ENCODE measurements at regions not wholly inside any gene's neighbourhood (a gene's known extent, or its start where the extent isn't known, plus 50 kb on each side); places are given as distances from the start of the nearest gene placed in this dataset.

DNA sequence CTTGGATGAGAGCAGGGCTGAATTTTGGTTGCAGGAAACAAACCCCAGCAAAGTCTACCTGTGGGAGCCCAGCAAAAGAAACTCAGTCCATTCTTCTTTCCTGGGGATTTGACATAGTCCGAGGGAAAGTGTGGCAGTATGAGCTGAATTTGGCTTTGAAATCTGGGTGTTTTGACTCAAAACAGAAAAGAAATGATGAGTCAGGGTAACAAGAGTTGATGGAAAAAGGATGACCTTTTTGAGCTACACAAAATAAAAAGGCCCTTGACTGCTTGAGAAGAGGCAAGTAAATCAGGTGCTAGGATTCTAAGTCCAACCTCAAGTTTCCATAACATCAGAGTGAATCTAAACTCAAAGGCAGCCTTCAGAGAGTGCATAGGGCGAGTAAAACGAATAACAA, 163.3 kb upstream of the BMP2 start:
- no peak overlapping the region for H3K4me3 ChIP-seq (ENCODE audit: low read depth, low read length)
- TF ChIP-seq, protein P1, sequence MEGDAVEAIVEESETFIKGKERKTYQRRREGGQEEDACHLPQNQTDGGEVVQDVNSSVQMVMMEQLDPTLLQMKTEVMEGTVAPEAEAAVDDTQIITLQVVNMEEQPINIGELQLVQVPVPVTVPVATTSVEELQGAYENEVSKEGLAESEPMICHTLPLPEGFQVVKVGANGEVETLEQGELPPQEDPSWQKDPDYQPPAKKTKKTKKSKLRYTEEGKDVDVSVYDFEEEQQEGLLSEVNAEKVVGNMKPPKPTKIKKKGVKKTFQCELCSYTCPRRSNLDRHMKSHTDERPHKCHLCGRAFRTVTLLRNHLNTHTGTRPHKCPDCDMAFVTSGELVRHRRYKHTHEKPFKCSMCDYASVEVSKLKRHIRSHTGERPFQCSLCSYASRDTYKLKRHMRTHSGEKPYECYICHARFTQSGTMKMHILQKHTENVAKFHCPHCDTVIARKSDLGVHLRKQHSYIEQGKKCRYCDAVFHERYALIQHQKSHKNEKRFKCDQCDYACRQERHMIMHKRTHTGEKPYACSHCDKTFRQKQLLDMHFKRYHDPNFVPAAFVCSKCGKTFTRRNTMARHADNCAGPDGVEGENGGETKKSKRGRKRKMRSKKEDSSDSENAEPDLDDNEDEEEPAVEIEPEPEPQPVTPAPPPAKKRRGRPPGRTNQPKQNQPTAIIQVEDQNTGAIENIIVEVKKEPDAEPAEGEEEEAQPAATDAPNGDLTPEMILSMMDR (IDR thresholded peaks at IDR 0.05; ENCODE audit: low read depth, low read length), result no peak

DNA sequence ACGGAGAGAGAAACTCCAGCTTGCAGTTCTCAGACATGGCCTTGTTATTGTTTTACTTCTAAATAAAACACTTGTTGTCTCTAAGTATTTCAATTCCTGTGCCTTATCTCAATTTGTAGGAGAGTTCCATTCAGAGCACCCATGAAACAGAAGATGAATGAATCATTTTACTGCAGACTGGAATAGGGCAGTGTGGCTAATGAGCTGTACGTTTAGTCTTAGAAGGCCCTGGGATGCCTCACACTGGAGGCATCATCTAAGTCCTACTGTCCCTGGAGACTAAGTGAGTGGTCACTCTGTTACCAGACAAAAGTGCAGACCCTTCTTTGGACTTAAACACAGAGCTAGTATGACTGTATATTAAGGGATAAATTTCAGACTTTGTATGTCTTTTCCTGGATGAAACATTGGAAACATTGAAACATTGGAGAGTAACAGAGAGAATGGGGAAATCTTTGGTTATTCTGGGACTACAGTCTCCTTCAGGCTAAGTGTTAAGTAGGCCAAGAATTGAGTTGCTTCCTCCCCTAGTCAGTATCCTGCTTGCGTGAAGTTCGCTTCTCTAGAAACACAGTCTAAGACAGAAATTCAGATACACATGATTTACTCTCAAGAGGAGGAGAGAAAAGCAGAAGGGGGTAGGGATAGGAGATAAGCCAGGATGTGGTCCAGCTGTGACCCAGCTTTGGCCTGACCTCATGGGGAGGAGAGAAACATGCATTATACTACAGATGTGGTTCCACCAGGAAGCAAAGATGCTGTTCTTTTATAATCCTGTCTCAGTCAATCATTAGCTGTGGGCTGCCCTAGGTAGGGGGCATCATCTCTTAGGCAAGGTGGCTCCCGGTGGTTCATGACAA, 167.4 kb upstream of the BMP2 start:
- no peak overlapping the region for H3K4me3 ChIP-seq (ENCODE audit: low read depth, low read length)
- TF ChIP-seq, protein P1 (IDR thresholded peaks at IDR 0.05; ENCODE audit: low read depth, low read length), result no peak

DNA sequence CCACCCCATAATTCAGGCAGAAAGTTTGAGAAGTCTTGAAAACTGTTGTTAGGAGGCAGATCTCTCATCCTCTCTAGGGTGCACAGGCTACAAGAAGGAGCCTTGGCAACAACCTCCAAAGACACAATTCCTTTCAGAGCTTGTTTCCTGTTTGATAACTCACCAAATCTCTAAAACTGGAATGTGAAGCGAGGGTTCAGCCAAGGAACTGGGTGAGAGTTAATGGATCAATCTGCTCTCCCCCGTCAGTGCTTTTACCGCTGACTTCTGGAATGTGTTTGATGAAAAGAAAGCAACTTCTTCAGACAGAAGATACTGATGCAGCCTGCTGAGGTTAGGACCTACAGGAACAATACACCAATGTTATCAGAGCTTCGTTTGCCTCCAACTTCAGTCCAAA, 171.8 kb upstream of the BMP2 start:
- peak overlapping the region; percentile 29 for H3K4me3 ChIP-seq (ENCODE audit: low read depth, low read length)
- TF ChIP-seq, protein P1 (IDR thresholded peaks at IDR 0.05; ENCODE audit: low read depth, low read length), result no peak

DNA sequence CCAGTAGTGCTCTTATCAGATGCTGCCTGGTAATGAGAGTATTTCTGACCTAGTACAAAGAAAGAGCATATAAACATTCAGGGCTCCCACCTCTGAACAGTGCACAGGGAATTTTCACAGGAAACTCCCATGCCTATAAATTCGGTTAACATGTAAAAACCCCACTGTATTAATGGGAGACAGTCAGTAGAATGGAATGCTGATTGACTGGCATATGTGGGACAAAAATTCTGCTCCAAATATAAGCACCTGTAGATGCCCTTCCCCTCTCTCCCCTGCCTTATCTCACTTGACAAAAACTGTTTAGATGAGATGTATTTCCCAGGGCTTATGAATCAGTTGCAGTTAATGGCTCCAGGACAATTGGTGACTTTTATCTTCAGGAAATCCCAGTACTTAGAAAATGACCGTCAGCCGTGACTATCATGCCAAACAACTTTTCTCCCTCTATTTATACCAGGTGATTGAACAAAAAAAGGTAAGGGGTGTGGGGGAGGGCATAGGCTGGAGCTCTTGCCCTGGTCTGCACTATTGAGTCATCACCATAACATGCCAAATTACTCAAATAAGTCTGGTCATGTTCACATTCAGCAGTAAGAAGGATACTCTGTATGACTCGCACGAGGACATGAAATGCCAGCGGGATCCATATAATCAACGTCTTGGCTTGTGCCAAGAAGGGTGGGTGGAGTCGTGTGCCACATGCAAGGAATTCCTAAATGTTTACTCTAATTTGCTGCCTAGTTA, 176.4 kb upstream of the BMP2 start:
- TF ChIP-seq, protein P1 (IDR thresholded peaks at IDR 0.05; ENCODE audit: low read depth, low read length), result no peak
- no peak overlapping the region for H3K4me3 ChIP-seq (ENCODE audit: low read depth, low read length)

DNA sequence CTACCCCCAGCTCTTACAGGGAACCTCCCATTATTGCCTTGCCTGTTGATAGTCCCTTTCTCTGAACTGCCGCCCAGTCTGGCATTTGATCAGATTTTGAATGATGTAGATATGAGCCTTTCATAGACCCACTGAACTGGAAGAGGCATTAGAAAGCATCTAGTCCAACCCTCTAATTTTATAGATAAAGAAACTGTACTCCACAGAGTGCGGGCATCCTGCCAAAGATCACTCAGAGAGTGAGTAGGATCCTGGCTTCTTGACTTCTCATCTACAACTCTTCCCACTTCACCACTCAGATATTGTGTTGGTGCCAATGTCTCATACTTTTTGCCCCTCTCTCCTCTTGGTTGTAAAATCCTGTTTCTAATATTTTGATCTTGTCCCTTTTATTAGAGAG, 179.2 kb upstream of the BMP2 start:
- no peak overlapping the region for H3K4me3 ChIP-seq (ENCODE audit: low read depth, low read length)
- TF ChIP-seq, protein P1 (IDR thresholded peaks at IDR 0.05; ENCODE audit: low read depth, low read length), result no peak

DNA sequence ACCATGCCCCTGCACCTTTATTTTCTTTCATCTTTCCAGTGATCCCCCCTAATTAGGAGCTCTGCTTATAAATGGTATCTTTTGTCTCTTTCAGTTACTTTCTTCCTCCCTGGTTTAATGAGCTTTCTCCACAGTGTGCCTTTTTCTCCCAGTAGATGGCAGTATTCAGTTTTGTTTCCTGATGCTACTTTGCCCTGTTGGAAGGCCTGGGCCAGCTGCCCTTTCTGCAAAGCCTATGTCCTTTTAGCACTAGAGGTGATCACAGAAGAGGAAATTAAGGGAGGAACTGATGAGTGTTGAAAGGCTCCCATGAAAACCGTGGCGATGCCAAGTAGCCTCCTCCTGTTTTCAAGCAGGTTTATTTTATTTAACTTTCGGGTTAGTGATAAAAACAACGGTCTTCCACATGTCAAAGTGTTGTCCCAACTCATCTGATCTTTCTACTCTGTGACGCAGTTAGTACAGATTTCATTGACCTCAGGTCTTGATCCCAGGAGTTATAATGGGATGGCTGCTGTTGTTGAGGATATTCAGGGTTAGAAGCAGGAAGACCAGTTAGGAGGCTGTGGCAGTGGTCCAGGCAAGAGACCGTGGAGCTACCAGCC, 184.2 kb upstream of the BMP2 start:
- no peak overlapping the region for H3K4me3 ChIP-seq (ENCODE audit: low read depth, low read length)
- TF ChIP-seq, protein P1 (IDR thresholded peaks at IDR 0.05; ENCODE audit: low read depth, low read length), result peak; percentile 63

Measured in WI38 (cell line).